D721Med (cell line): ENCODE measurements at regions not wholly inside any gene's neighbourhood (a gene's known extent, or its start where the extent isn't known, plus 50 kb on each side); places are given as distances from the start of the nearest gene placed in this dataset.
"Not testable (repeated sequence)": the region's sequence is repeated elsewhere in the genome, so short reads cannot be mapped to it uniquely, and the experiment has no call there.

Experiments
- DNase-seq: peaks from one replicate; pipeline ENCODE4 v3.0.0; 2011; ENCODE audit warnings: low spot score; ENCODE audit not compliant: insufficient read length
- FAIRE-seq: peaks from 2 replicates; lab custom pipeline; 2011; peaks lifted over from hg19 to GRCh38; lab: Jason Lieb, UNC
- TF ChIP-seq, protein P1 (sequence below): IDR thresholded peaks from 2 replicates; pipeline ENCODE4 v1.5.1; 2012; ENCODE audit warnings: mild to moderate bottlenecking, control low read depth; ENCODE audit not compliant: insufficient read depth; ENCODE audit errors: missing control alignments

DNA sequence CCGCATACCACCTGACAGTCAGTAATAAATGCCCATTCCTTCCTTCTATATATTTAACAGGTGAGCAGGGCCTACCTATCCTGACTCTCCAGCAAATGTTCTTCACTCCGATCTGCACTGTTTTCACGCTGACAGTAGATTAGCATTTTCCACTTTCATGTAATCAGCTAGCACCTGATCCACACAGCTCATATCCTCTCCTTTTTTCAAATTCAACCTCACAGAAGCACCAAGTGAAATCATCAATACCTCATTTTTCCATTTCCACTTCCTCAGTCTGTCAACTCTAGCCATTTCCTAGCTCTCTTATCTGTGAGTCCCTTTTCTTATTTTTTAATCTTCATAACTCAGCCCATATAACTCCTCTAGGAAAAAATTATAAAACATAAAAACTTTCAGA is 402.8 kb downstream of the ZEB2 start:
- TF ChIP-seq, protein P1, sequence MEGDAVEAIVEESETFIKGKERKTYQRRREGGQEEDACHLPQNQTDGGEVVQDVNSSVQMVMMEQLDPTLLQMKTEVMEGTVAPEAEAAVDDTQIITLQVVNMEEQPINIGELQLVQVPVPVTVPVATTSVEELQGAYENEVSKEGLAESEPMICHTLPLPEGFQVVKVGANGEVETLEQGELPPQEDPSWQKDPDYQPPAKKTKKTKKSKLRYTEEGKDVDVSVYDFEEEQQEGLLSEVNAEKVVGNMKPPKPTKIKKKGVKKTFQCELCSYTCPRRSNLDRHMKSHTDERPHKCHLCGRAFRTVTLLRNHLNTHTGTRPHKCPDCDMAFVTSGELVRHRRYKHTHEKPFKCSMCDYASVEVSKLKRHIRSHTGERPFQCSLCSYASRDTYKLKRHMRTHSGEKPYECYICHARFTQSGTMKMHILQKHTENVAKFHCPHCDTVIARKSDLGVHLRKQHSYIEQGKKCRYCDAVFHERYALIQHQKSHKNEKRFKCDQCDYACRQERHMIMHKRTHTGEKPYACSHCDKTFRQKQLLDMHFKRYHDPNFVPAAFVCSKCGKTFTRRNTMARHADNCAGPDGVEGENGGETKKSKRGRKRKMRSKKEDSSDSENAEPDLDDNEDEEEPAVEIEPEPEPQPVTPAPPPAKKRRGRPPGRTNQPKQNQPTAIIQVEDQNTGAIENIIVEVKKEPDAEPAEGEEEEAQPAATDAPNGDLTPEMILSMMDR = no peak
- no peak for FAIRE-seq
- DNase-seq = no peak

- TF ChIP-seq, protein P1 = no peak
- FAIRE-seq = no peak
- DNase-seq = no peak
Observed at GRCh38 chr2:144115739-144116291, 404.1 kb downstream of the ZEB2 start.

DNA sequence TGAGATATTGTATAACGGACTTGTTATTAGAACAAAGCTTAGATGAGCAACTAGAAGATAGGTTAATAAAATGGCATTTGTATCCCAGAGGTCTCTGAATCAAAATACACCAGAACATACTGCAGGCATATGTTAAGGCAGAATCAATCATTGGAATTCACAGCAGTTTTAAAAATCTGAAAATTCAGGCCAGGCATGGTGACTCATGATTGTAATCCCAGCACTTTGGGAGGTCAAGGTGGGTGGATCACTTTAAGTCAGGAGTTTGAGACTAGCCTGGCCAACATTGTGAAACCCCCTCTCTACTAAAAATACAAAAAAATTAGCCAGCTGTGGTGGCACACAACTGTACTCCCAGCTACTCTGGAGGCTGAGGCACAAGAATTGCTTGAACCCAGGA is 405.2 kb downstream of the ZEB2 start:
- FAIRE-seq (no peak), DNase-seq (no peak)

GRCh38 chr2:144111437-144111836 is 408.5 kb downstream of the ZEB2 start:
- no peak for FAIRE-seq
- TF ChIP-seq, protein P1 = no peak
- no peak for DNase-seq

More for the DNA sequence above, 405.2 kb downstream of the ZEB2 start:
- TF ChIP-seq, protein P1 = no peak

- FAIRE-seq, DNase-seq: not testable (repeated sequence)
Observed at GRCh38 chr2:144106104-144106503, 413.8 kb downstream of the ZEB2 start.

DNA sequence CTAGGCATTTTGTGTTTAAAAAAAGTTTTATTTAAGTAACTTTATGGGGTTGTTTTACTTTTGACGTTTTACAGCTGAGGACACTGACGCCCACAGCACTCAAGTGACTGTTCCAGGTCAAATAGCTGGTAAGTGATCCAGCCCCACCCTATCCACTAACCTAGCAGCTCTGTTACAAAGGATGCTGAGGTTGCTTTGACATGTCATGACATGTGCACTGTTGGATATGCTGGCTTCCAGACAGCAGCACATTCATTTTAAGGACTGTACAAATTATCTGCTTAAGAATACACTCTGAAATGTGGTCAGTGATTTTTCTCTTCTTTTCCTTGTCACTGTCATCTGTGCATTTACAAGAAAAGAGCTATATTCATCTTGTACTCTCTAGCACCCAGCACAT is 417.5 kb downstream of the ZEB2 start:
- TF ChIP-seq, protein P1 = no peak
- no peak for FAIRE-seq
- DNase-seq = no peak

- TF ChIP-seq, protein P1 = no peak
- DNase-seq (no peak), FAIRE-seq (no peak)
Observed at GRCh38 chr2:144099780-144100377, 420.0 kb downstream of the ZEB2 start.
